ENCODE measurements at regions not wholly inside any gene's neighbourhood (a gene's known extent, or its start where the extent isn't known, plus 50 kb on each side); places are given as distances from the start of the nearest gene placed in this dataset.

DNA sequence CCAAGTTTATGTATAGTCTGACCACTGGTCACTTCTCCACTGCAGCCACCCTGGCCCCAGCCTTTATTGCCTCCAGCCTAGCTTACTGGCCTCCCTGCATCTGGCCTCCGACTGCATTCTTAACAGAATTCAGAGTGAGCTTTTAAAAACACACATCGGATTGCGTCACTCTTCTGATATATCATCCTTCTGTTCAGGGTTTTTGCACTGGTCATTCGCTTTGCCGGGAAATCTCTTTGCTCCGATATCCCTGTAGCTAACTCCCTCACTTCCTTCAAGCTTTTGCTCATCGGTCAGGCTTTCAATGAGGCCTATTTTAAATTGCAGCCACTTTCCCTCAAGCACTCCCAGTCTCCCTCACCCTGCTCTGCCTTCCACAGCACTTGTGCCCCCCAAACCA, 101.6 kb upstream of the DLX2 start:
- TF ChIP-seq EZH2phosphoT487 (IDR thresholded peaks at IDR 0.05; ENCODE audit: borderline replicate concordance, low read depth, low read length) = no peak
- TF ChIP-seq, protein P1, sequence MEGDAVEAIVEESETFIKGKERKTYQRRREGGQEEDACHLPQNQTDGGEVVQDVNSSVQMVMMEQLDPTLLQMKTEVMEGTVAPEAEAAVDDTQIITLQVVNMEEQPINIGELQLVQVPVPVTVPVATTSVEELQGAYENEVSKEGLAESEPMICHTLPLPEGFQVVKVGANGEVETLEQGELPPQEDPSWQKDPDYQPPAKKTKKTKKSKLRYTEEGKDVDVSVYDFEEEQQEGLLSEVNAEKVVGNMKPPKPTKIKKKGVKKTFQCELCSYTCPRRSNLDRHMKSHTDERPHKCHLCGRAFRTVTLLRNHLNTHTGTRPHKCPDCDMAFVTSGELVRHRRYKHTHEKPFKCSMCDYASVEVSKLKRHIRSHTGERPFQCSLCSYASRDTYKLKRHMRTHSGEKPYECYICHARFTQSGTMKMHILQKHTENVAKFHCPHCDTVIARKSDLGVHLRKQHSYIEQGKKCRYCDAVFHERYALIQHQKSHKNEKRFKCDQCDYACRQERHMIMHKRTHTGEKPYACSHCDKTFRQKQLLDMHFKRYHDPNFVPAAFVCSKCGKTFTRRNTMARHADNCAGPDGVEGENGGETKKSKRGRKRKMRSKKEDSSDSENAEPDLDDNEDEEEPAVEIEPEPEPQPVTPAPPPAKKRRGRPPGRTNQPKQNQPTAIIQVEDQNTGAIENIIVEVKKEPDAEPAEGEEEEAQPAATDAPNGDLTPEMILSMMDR (conservative IDR thresholded peaks at IDR 0.05; ENCODE audit: low read length) = no peak
